A549 (cell line): ENCODE measurements at regions not wholly inside any gene's neighbourhood (a gene's known extent, or its start where the extent isn't known, plus 50 kb on each side); places are given as distances from the start of the nearest gene placed in this dataset.

Source experiments
- ATAC-seq, 2 experiments: fragments of 200-7000 bp in 1 of 2; fragments of >200 bp in 1 of 2; cut with Nextera tagmentation in 1 of 2; cut with Tn5 transposase in 1 of 2; 3 replicates each; pipeline versions ENCODE4 v1.8.0 to v1.9.1; 2018 to 2020; ENCODE audit warnings: mild to moderate bottlenecking in 1 of 2, moderate library complexity in 1 of 2
- CTCF ChIA-PET: fragments of 300-600 bp; sonication (Branson Sonifier 250); formaldehyde crosslinking; extraction: SDS; loops from one replicate; lab custom pipeline; 2021; ENCODE audit warnings: antibody characterized with exemption, inconsistent platforms; lab: Yijun Ruan, JAX
- POLR2A ChIA-PET: fragments of 350-600 bp; formaldehyde crosslinking; extraction: SDS; loops from one replicate; lab custom pipeline; 2021; ENCODE audit warnings: antibody characterized with exemption, inconsistent platforms; lab: Yijun Ruan, JAX
- DNase-seq, 2 experiments: peaks; one replicate each; pipeline versions ENCODE4 v3.0.0 to v3.0.0-alpha.2; 2011 to 2016; ENCODE audit warnings: low read depth in 1 of 2, low spot score in 1 of 2
- FAIRE-seq: peaks from 2 replicates; lab custom pipeline; 2011; peaks lifted over from hg19 to GRCh38; lab: Jason Lieb, UNC
- H3K27ac ChIP-seq, 2 experiments: fragments of >200 bp; sonication (Bioruptor Twin); formaldehyde crosslinking; 3 replicates each; pipeline ENCODE4 v1.5.1; 2016 to 2017
- H3K4me1 ChIP-seq: fragments of >200 bp; sonication (Bioruptor Twin); formaldehyde crosslinking; 3 replicates; pipeline ENCODE4 v1.6.1; 2016
- H3K4me2 ChIP-seq: fragments of >200 bp; sonication (Bioruptor Twin); formaldehyde crosslinking; 3 replicates; pipeline ENCODE4 v1.6.1; 2016
- H3K4me3 ChIP-seq: fragments of >200 bp; sonication (Bioruptor Twin); formaldehyde crosslinking; 3 replicates; pipeline ENCODE4 v1.5.1; 2016
- H3K9me3 ChIP-seq: fragments of >200 bp; sonication (Bioruptor Twin); formaldehyde crosslinking; 3 replicates; pipeline ENCODE4 v1.6.1; 2016
- ATOH8 ChIP-seq: fragments of 250-450 bp; sonication (Bioruptor Pico); IDR thresholded peaks from 2 replicates; pipeline ENCODE4 v1.5.0; 2020; ENCODE audit warnings: low read depth, mild to moderate bottlenecking, moderate library complexity
- BHLHE40 ChIP-seq: IDR thresholded peaks from 2 replicates; pipeline ENCODE4 v1.6.1; 2012; ENCODE audit warnings: low read depth, low read length, inconsistent platforms
- CBX2 ChIP-seq: fragments of 200-600 bp; sonication (generic); IDR thresholded peaks from 2 replicates; pipeline ENCODE4 v1.6.1; 2016; ENCODE audit warnings: low read depth, mild to moderate bottlenecking, borderline replicate concordance
- CEBPB ChIP-seq, 2 experiments: fragments of >200 bp in 1 of 2; sonication (Bioruptor Twin) in 1 of 2; formaldehyde crosslinking in 1 of 2; IDR thresholded peaks; 2 replicates each; pipeline ENCODE4 v1.6.1; 2012 to 2016
- CHD4 ChIP-seq: fragments of 200-600 bp; sonication (generic); IDR thresholded peaks from 2 replicates; pipeline ENCODE4 v1.6.1; 2016; ENCODE audit warnings: antibody characterized with exemption, mild to moderate bottlenecking, borderline replicate concordance
- EHF ChIP-seq: fragments of 250-450 bp; sonication (Bioruptor Pico); IDR thresholded peaks from 2 replicates; pipeline ENCODE4 v1.5.0; 2020; ENCODE audit warnings: mild to moderate bottlenecking
- EP300 ChIP-seq, 2 experiments: fragments of >200 bp; sonication (Bioruptor Twin); formaldehyde crosslinking; IDR thresholded peaks; 2 replicates in 1 of 2; 3 replicates in 1 of 2; pipeline ENCODE4 v1.6.1; 2016 to 2017
- FOSL2 ChIP-seq, 2 experiments: fragments of 450-650 bp in 1 of 2; fragments of >200 bp in 1 of 2; sonication (Bioruptor Twin) in 1 of 2; formaldehyde crosslinking; IDR thresholded peaks; 2 replicates each; pipeline versions ENCODE4 v1.5.0 to v1.6.1; 2016 to 2020; ENCODE audit warnings: mild to moderate bottlenecking in 1 of 2, moderate library complexity in 1 of 2
- GATA3 ChIP-seq: IDR thresholded peaks from 2 replicates; pipeline ENCODE4 v1.6.1; 2012; ENCODE audit warnings: borderline replicate concordance
- HEYL ChIP-seq: fragments of 250-450 bp; sonication (Bioruptor Pico); IDR thresholded peaks from 2 replicates; pipeline ENCODE4 v1.8.0; 2021; ENCODE audit warnings: mild to moderate bottlenecking, moderate library complexity
- HMGXB4 ChIP-seq: fragments of 250-450 bp; sonication (Bioruptor Pico); IDR thresholded peaks from 2 replicates; pipeline ENCODE4 v1.5.0; 2021; ENCODE audit warnings: mild to moderate bottlenecking, moderate library complexity, borderline replicate concordance
- HOXA7 ChIP-seq: fragments of 250-450 bp; sonication (Bioruptor Pico); IDR thresholded peaks from 2 replicates; pipeline ENCODE4 v1.5.0; 2020; ENCODE audit warnings: mild to moderate bottlenecking, moderate library complexity
- HOXB13 ChIP-seq: fragments of 250-450 bp; sonication (Bioruptor Pico); IDR thresholded peaks from 2 replicates; pipeline ENCODE4 v1.5.0; 2020; ENCODE audit warnings: low read depth, mild to moderate bottlenecking, moderate library complexity
- JUN ChIP-seq, 2 experiments: fragments of >200 bp; sonication (Bioruptor Twin); formaldehyde crosslinking; IDR thresholded peaks; 2 replicates in 1 of 2; 3 replicates in 1 of 2; pipeline ENCODE4 v1.6.1; 2016 to 2017
- JUNB ChIP-seq: fragments of >200 bp; sonication (Bioruptor Twin); formaldehyde crosslinking; IDR thresholded peaks from 2 replicates; pipeline ENCODE4 v1.6.1; 2016
- MAFK ChIP-seq: fragments of 450-650 bp; IDR thresholded peaks from 2 replicates; pipeline ENCODE4 v1.6.1; 2014; ENCODE audit not compliant: partially characterized antibody
- MAX ChIP-seq: IDR thresholded peaks from 2 replicates; pipeline ENCODE4 v1.6.1; 2012
- MAZ ChIP-seq: fragments of 150-350 bp; IDR thresholded peaks from 2 replicates; pipeline ENCODE4 v1.6.1; 2014; ENCODE audit warnings: antibody characterized with exemption, low read depth, low read length, borderline replicate concordance
- NFE2L2 ChIP-seq: fragments of 150-350 bp; conservative IDR thresholded peaks from 2 replicates; pipeline ENCODE4 v1.6.1; 2014; ENCODE audit warnings: low read length
- NPAS2 ChIP-seq: fragments of 250-450 bp; sonication (Bioruptor Pico); IDR thresholded peaks from 2 replicates; pipeline ENCODE4 v1.8.0; 2022; ENCODE audit warnings: mild to moderate bottlenecking, moderate library complexity, borderline replicate concordance
- NR3C1 ChIP-seq: fragments of >200 bp; sonication (Bioruptor Twin); formaldehyde crosslinking; IDR thresholded peaks from 3 replicates; pipeline ENCODE4 v1.6.1; 2017
- PHF8 ChIP-seq: fragments of 200-600 bp; sonication (generic); IDR thresholded peaks from 2 replicates; pipeline ENCODE4 v1.6.1; 2016; ENCODE audit warnings: low read depth, mild to moderate bottlenecking, antibody characterized with exemption, moderate library complexity, borderline replicate concordance
- RCOR1 ChIP-seq: fragments of 150-350 bp; IDR thresholded peaks from 2 replicates; pipeline ENCODE4 v1.6.1; 2014; ENCODE audit warnings: antibody characterized with exemption, low read length, low read depth
- SMC3 ChIP-seq: fragments of >200 bp; sonication (Bioruptor Twin); formaldehyde crosslinking; IDR thresholded peaks from 3 replicates; pipeline ENCODE4 v1.6.1; 2018; ENCODE audit warnings: inconsistent platforms
- TP53 ChIP-seq: fragments of 250-450 bp; sonication (Bioruptor Pico); IDR thresholded peaks from 2 replicates; pipeline ENCODE4 v1.5.0; 2021; ENCODE audit warnings: mild to moderate bottlenecking, moderate library complexity
- WGBS: methylation state at CpG from one replicate; pipeline ENCODE4 v1.1.6; 2017; ENCODE audit errors: missing lambda C conversion rate; 5-methylcytosine and 5-hydroxymethylcytosine counted together

- FAIRE-seq: no peak
- ATAC-seq: no peak
- Histone ChIP-seq H3K4me3 (no peak overlapping the region), H3K27ac (peak overlapping the region; percentile 85 to 88; a peak in 5 of 6 replicates), H3K9me3 (no peaks in the 10 kb centered on the region), H3K4me2 (peak overlapping the region; percentile 96), H3K4me1 (peaks cover 100% of the 10 kb centered on the region)
- no peak for TF ChIP-seq PHF8
- TF ChIP-seq RCOR1: no peak
- TF ChIP-seq GATA3: no peak
- no peak for TF ChIP-seq HMGXB4
- no peak for TF ChIP-seq CHD4
- ChIA-PET CTCF (interaction anchor here (0.7 to 4.7 kb wide), 5 partner anchors 14 to 58 kb away, joined by 3 to 45 read pairs (median 4); no protein-coding TSS in a partner anchor), POLR2A (interaction anchor here (1.0 to 1.7 kb wide), 2 partner anchors 11 to 19 kb away, joined by 4 to 24 read pairs; no protein-coding TSS in a partner anchor)
- 27% methylated on average over 4 of the region's 4 CpGs for WGBS
- no peak for DNase-seq
Observed at GRCh38 chr7:130923365-130923764, 189.4 kb upstream of the KLF14 start.

- POLR2A ChIA-PET: interaction anchor here (1.0 kb wide), 1 partner anchor 10 kb away, joined by 4 read pairs; no protein-coding TSS in a partner anchor
- Histone ChIP-seq H3K4me1 (peaks cover 100% of the 10 kb centered on the region), H3K4me3 (no peak overlapping the region), H3K27ac (peak overlapping the region; percentile 85 to 88)
- ATAC-seq: peak in 1 of 2 experiments; percentile 3; a peak in 2 of 6 replicates
- no peak for DNase-seq
- TF ChIP-seq ATOH8 (CRISPR knock-in tag): no peak
- TF ChIP-seq BHLHE40: 0 out of 2 replicates have a peak, but pooled peaks have one; percentile 14
- no peak for TF ChIP-seq HMGXB4
- no peak for TF ChIP-seq CBX2
- no peak for TF ChIP-seq RCOR1
- no peak for TF ChIP-seq HOXB13
- no peak for TF ChIP-seq NPAS2 (CRISPR knock-in tag)
- TF ChIP-seq, all 56 proteins: peak for 1
- H3K9me3 ChIP-seq: no peaks in the 10 kb centered on the region
- no peak for FAIRE-seq
- peak overlapping the region; percentile 96 for H3K4me2 ChIP-seq
- CTCF ChIA-PET: interaction anchor here (0.7 to 4.7 kb wide), 5 partner anchors 13 to 58 kb away, joined by 3 to 45 read pairs (median 4); no protein-coding TSS in a partner anchor
- 67% methylated on average over 5 of the region's 5 CpGs for WGBS
Observed at GRCh38 chr7:130923930-130924329, 189.9 kb upstream of the KLF14 start.

- peak; percentile 11 to 54 for ATAC-seq
- Histone ChIP-seq H3K4me1 (peaks cover 100% of the 10 kb centered on the region), H3K27ac (peak overlapping the region; percentile 85 to 88), H3K4me2 (peak overlapping the region; percentile 96), H3K4me3 (no peak overlapping the region; the same call in 2 of the 3 replicates), H3K9me3 (no peaks in the 10 kb centered on the region)
- 22% methylated on average over 8 of the region's 8 CpGs for WGBS
- ChIA-PET POLR2A (interaction anchor here (0.5 kb wide), 1 partner anchor 19 kb away, joined by 4 read pairs; no protein-coding TSS in a partner anchor), CTCF (interaction anchor here (1.1 to 5.3 kb wide), 4 partner anchors 13 to 29 kb away, joined by 3 to 32 read pairs (median 8); no protein-coding TSS in a partner anchor)
- peak; percentile 77; the same call in 1 of the 2 replicates for TF ChIP-seq GATA3
- peak; percentile 18 to 57; a peak in 1 of 5 replicates for TF ChIP-seq EP300 (IDR thresholded peaks at IDR 0.05)
- TF ChIP-seq MAFK: peak; percentile 95
- TF ChIP-seq CEBPB (IDR thresholded peaks at IDR 0.05): peak; percentile 43 to 62; a peak in 3 of 4 replicates
- no peak for TF ChIP-seq TP53
- TF ChIP-seq MAX: peak; percentile 49; the same call in 1 of the 2 replicates
- TF ChIP-seq MAZ: no peak
- TF ChIP-seq JUNB: 0 out of 2 replicates have a peak, but pooled peaks have one; percentile 27
- TF ChIP-seq HOXA7 (CRISPR knock-in tag): 0 out of 2 replicates have a peak, but pooled peaks have one; percentile 18
- peak; percentile 76 for TF ChIP-seq NFE2L2
- no peak for TF ChIP-seq FOSL2 (IDR thresholded peaks at IDR 0.05)
- peak; percentile 52 for TF ChIP-seq FOSL2 (CRISPR knock-in tag; IDR thresholded peaks at IDR 0.05)
- no peak for TF ChIP-seq CHD4
- TF ChIP-seq EHF (CRISPR knock-in tag): peak; percentile 24; the same call in 1 of the 2 replicates
- peak; percentile 68; the same call in 1 of the 2 replicates for TF ChIP-seq HEYL
- peak; percentile 73; the same call in 1 of the 2 replicates for TF ChIP-seq ATOH8 (CRISPR knock-in tag)
- TF ChIP-seq HOXB13: 0 out of 2 replicates have a peak, but pooled peaks have one; percentile 9
- no peak for TF ChIP-seq NR3C1
- TF ChIP-seq JUN (IDR thresholded peaks at IDR 0.05): peak in 1 of 2 experiments; percentile 74; a peak in 1 of 5 replicates
- TF ChIP-seq SMC3: no peak
- DNase-seq: peak in 1 of 2 experiments; percentile 83
- FAIRE-seq: no peak
Observed at GRCh38 chr7:130925136-130925794, 191.3 kb upstream of the KLF14 start.
